Neuron (in vitro differentiated cells): ENCODE measurements at regions not wholly inside any gene's neighbourhood (a gene's known extent, or its start where the extent isn't known, plus 50 kb on each side); places are given as distances from the start of the nearest gene placed in this dataset.

Experiments used
- H2AFZ ChIP-seq: one replicate; pipeline ENCODE4 v1.6.1; 2013; ENCODE audit warnings: low read depth, mild to moderate bottlenecking, inconsistent platforms, low read length, moderate library complexity
- H3K27me3 ChIP-seq: one replicate; pipeline ENCODE4 v1.6.1; 2013; ENCODE audit warnings: low read length; ENCODE audit not compliant: insufficient read depth
- H3K36me3 ChIP-seq: one replicate; pipeline ENCODE4 v1.6.1; 2013; ENCODE audit warnings: low read length; ENCODE audit not compliant: insufficient read depth
- H3K4me1 ChIP-seq: one replicate; pipeline ENCODE4 v1.6.1; 2013; ENCODE audit warnings: low read length; ENCODE audit not compliant: insufficient read depth
- H3K4me3 ChIP-seq: 2 replicates; pipeline ENCODE4 v1.5.1; 2013; ENCODE audit warnings: mild to moderate bottlenecking, low read length, moderate library complexity
- H3K9me3 ChIP-seq: one replicate; pipeline ENCODE4 v1.6.1; 2013; ENCODE audit warnings: low read length

DNA sequence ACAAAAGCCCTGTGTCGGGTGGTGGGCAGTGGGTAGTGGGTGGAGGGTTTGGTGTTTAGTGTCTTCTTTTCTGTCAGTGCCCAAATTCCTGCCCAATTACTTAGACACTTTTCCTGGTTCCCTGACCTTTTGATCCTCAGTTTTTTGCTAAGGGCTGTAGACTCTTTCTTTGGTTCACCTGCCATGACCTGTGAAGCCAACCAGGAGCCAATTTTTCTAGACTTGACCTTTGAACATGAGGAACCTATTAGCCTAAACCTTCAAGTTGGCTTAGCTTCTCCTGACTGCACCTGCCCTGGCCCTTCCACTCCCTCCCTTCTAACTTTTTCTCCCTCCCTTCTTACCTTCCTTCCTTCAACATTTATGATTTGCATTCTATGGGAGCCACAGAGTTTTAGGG is 94.5 kb downstream of the MID1IP1 start:
- no peaks in the 10 kb centered on the region for H3K36me3 ChIP-seq
- H3K27me3 ChIP-seq = no peaks in the 10 kb centered on the region
- no peaks in the 10 kb centered on the region for H3K9me3 ChIP-seq
- no peaks in the 10 kb centered on the region for H3K4me1 ChIP-seq
- no peak overlapping the region for H3K4me3 ChIP-seq
- no peak overlapping the region for H2AFZ ChIP-seq

DNA sequence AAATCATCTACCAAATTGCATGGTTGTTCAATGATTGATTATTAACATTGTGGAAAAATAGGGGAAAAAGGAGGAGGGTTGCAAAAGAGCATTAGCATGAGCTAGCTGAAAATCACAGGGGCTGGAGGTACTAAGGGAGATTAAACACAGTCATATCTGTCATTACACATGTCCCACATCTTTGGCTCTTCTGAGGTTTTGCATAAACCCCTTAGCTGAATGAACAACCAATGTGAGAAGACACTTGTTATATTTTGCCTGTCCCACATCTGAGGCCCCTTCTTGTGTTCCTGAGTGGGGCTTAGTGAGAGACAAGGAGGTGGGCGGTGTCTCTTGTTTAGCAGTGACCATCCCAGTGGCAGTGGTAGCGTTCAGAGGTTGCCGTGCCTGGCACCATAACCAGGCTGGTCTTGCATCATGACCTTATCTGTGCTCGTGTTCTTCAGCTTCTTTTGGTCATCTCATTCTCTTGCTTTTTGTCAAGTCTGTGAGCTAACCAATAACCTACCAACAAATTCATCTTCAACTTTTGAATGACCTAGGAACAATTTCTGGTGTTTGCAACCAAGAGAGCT is 95.6 kb downstream of the MID1IP1 start:
- H3K4me1 ChIP-seq = no peaks in the 10 kb centered on the region
- H2AFZ ChIP-seq = no peak overlapping the region
- H3K27me3 ChIP-seq = no peaks in the 10 kb centered on the region
- H3K36me3 ChIP-seq = no peaks in the 10 kb centered on the region
- no peak overlapping the region for H3K4me3 ChIP-seq
- H3K9me3 ChIP-seq = no peaks in the 10 kb centered on the region

- H2AFZ ChIP-seq = no peak overlapping the region
- no peaks in the 10 kb centered on the region for H3K4me1 ChIP-seq
- no peak overlapping the region for H3K4me3 ChIP-seq
- H3K36me3 ChIP-seq = no peaks in the 10 kb centered on the region
- H3K27me3 ChIP-seq = no peaks in the 10 kb centered on the region
- H3K9me3 ChIP-seq = no peaks in the 10 kb centered on the region
Observed at GRCh38 chrX:38898261-38898660, 97.0 kb downstream of the MID1IP1 start.

- Histone ChIP-seq H3K4me3 (no peak overlapping the region), H3K4me1 (no peaks in the 10 kb centered on the region), H3K9me3 (no peaks in the 10 kb centered on the region), H3K27me3 (no peaks in the 10 kb centered on the region), H3K36me3 (no peaks in the 10 kb centered on the region), H2AFZ (no peak overlapping the region)
Observed at GRCh38 chrX:38899650-38900049, 98.4 kb downstream of the MID1IP1 start.

- no peak overlapping the region for H3K4me3 ChIP-seq
Observed at GRCh38 chrX:38900719-38901118, 99.5 kb downstream of the MID1IP1 start.

DNA sequence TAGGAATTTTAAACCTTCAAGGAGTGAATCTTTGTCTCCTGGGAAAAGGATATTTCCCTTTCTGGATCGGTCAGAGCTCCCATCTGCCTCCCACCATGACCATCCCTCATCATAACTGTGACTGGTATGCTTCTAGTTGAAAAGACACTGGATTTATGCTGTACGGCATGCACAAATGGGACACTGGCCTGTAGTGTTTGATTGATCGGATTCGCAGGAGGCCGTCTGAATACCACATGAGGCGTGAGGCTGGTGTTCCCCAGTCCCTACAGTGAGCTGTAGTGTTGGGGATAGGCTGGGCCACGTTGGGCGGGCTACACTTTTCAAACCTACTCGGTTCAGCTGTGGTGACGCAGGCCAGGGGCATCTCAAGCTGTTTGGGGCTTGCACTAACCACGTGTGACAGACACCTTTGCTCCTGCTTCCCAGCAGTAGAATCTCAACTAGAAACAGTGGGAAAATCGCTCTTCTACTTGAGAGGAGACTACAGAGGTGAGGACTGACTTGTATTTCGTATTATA is 101.8 kb downstream of the MID1IP1 start:
- Histone ChIP-seq H2AFZ (no peak overlapping the region), H3K36me3 (no peaks in the 10 kb centered on the region), H3K9me3 (no peaks in the 10 kb centered on the region), H3K27me3 (no peaks in the 10 kb centered on the region), H3K4me1 (no peaks in the 10 kb centered on the region), H3K4me3 (no peak overlapping the region)

More at GRCh38 chrX:38900719-38901118, 99.5 kb downstream of the MID1IP1 start:
- no peaks in the 10 kb centered on the region for H3K4me1 ChIP-seq
- H3K27me3 ChIP-seq = no peaks in the 10 kb centered on the region
- H3K36me3 ChIP-seq = no peaks in the 10 kb centered on the region
- H3K9me3 ChIP-seq = no peaks in the 10 kb centered on the region
- H2AFZ ChIP-seq = no peak overlapping the region

DNA sequence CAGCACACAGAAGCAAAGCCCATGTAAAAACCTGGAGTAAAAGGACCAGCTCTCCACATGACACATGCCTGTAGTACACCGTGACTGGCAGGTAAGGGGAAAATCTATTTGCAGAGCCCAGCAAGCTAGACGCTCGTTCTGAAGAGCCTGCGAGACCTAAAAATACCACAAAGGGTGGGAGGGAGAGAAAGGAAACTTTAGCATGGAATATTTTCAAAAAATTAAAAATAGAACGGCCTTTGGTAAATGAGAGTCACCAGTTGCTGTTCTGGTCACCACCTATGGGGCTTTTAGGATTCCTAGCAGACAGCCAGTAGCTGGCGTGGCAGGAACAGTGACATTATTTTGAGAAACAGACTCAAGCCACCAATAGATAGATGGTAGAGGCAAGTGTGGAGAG is 115.5 kb downstream of the MID1IP1 start:
- no peak overlapping the region for H3K4me3 ChIP-seq
- H3K4me1 ChIP-seq = no peaks in the 10 kb centered on the region
- H2AFZ ChIP-seq = no peak overlapping the region
- H3K9me3 ChIP-seq = no peaks in the 10 kb centered on the region
- no peaks in the 10 kb centered on the region for H3K36me3 ChIP-seq
- H3K27me3 ChIP-seq = no peaks in the 10 kb centered on the region

DNA sequence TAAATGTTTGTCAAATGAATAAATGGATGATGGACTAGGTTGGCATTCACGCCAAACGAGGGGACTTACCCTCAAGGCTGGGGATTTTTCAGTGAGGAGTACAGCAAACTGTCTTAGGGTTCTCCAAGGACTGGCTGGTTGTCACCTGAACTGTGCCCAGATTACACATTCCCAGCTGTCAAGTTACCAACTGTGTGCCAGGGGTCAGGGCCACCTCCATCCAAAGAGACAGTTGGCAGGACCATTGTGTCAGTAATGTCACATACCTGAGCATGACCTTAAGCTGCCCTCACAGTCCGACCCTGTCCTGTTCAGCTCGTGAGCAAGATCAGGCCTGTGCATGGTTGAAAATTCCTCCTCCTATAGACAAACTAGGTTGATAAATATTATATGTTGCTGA is 116.7 kb downstream of the MID1IP1 start:
- Histone ChIP-seq H2AFZ (no peak overlapping the region), H3K4me3 (no peak overlapping the region), H3K4me1 (no peaks in the 10 kb centered on the region), H3K9me3 (no peaks in the 10 kb centered on the region), H3K27me3 (no peaks in the 10 kb centered on the region), H3K36me3 (no peaks in the 10 kb centered on the region)

DNA sequence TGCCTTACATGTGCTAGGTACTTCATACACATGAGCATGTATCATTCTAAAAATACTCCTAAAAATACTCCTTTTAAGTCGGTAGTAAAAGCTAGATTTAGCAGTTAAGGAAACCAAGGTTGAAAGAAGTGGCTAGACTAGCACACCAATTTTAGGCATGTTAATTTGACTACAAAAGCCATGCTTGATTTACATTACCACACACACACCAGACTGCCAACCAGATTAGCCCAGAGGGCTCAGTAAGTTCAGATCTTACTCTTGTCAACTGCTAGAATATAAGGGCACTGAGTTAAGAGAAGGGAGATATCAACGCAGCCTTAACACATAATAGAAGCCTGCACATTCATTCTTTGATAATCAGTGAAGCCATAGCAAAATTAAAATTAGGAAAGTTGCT is 117.9 kb downstream of the MID1IP1 start:
- no peaks in the 10 kb centered on the region for H3K27me3 ChIP-seq
- H3K36me3 ChIP-seq = no peaks in the 10 kb centered on the region
- H3K9me3 ChIP-seq = no peaks in the 10 kb centered on the region
- H2AFZ ChIP-seq = no peak overlapping the region
- no peak overlapping the region for H3K4me3 ChIP-seq
- H3K4me1 ChIP-seq = no peaks in the 10 kb centered on the region

DNA sequence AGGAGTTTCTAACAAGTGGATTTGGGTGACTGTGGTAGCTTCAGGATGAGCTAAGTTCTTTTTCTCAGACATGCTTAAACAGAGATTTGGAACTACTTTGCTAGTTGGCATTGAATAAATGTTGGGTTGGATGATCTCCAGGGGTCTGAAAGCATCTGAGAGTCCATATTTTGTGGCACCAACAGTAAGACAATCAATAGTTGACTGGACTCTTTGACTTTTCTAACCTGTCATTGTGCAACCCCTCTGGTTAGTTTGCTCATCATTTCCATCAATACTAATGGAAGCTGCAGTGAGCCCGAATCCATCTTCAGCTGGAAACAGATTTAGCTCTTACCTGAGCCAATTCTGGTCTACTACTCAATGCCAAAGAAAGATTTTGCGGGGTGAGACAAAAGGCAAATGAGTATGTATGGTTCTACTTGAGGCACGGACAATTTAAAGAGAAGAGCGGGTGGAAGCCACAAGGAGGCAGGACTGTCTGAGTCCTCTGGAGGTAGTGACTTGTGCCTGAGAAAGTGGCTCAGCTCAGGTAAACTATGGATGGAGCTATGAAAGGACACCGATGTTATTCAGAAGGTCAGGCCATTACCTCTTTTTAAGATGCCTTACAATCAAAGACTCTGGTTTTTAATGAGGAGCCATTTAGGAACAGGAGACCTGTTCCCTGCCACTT is 118.7 kb downstream of the MID1IP1 start:
- Histone ChIP-seq H3K4me1 (no peaks in the 10 kb centered on the region), H3K4me3 (no peak overlapping the region)

DNA sequence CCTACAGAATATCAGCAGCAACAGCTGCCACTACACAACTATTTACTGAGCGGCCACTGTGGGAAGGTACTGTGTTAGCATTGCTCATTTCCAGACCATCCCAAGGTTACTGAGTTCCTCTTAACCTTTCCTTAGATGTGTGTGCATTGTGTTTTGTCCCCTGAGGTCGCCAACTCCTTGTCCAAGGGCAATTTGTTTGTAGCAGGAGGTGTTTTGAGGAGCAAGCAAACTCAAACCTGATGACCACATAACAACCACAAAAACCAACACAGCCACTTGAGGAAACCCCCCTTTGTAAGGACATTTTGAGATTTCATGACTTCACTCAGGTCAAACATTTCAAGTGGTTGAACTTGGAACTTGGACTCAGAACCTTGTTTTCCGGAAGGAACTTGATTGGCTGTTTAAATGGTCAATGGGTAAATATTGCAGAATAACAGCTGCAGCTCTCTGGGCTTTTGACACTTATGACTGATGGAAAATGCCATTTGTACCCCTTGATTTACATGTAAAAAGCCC is 122.3 kb downstream of the MID1IP1 start:
- Histone ChIP-seq H3K27me3 (no peaks in the 10 kb centered on the region), H3K9me3 (no peaks in the 10 kb centered on the region), H3K4me3 (no peak overlapping the region), H2AFZ (no peak overlapping the region), H3K4me1 (no peaks in the 10 kb centered on the region), H3K36me3 (no peaks in the 10 kb centered on the region)

More for the DNA sequence above, 118.7 kb downstream of the MID1IP1 start:
- no peaks in the 10 kb centered on the region for H3K36me3 ChIP-seq
- no peak overlapping the region for H2AFZ ChIP-seq
- no peaks in the 10 kb centered on the region for H3K27me3 ChIP-seq
- no peaks in the 10 kb centered on the region for H3K9me3 ChIP-seq

GRCh38 chrX:38927592-38927991 is 126.3 kb downstream of the MID1IP1 start:
- no peak overlapping the region for H3K4me3 ChIP-seq
- H3K9me3 ChIP-seq = no peaks in the 10 kb centered on the region
- no peak overlapping the region for H2AFZ ChIP-seq
- H3K4me1 ChIP-seq = no peaks in the 10 kb centered on the region
- H3K27me3 ChIP-seq = no peaks in the 10 kb centered on the region
- H3K36me3 ChIP-seq = no peaks in the 10 kb centered on the region

DNA sequence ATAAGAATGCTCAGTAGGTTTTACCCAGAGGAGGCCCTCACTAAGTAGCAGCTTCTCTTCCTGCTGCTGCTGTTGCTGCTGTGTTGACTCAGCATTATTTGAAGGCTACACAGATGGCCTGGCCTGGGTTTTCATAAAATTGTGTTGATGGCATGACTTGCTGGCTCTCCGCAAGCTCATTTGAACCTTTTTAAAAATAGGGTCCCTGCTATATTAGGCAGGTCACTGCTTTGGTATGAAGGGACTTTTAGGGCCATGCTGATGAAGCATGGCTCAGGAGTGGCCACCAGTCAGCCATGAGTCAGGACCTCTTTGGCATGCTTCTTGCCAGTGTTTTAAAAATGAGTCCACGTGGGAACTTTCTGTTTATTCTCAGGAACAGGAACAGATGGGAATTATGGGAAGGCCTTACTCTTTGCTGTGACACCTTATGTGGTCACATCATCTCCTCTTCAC is 128.7 kb downstream of the MID1IP1 start:
- Histone ChIP-seq H3K36me3 (no peaks in the 10 kb centered on the region), H3K4me3 (no peak overlapping the region), H3K27me3 (no peaks in the 10 kb centered on the region), H3K4me1 (no peaks in the 10 kb centered on the region), H3K9me3 (no peaks in the 10 kb centered on the region), H2AFZ (no peak overlapping the region)
